ENCODE measurements at regions not wholly inside any gene's neighbourhood (a gene's known extent, or its start where the extent isn't known, plus 50 kb on each side); places are given as distances from the start of the nearest gene placed in this dataset.

GRCh38 chr12:108037960-108038359 lies 91.1 kb upstream of the WSCD2 start:
- intact Hi-C loops (cut with DNase I): no loop called here
- H3K4me1 ChIP-seq (replicated peaks in 1 of 2): no peaks in the 10 kb centered on the region
- H3K36me3 ChIP-seq (replicated peaks in 1 of 2): no peaks in the 10 kb centered on the region
- WGBS, 4 donors: 77 to 85% (median 81%) methylated on average over 5 of the region's 5 CpGs
- H3K4me3 ChIP-seq: no peak overlapping the region
- H3K27me3 ChIP-seq: no peaks in the 10 kb centered on the region
- no peak for DNase-seq
- no peak for TF ChIP-seq POLR2A (IDR thresholded peaks at IDR 0.05)
- no peak for TF ChIP-seq CTCF (IDR thresholded peaks at IDR 0.05)
- no peaks in the 10 kb centered on the region for H3K9me3 ChIP-seq (replicated peaks in 1 of 3)
- H3K27ac ChIP-seq: no peak overlapping the region

GRCh38 chr12:108039794-108040193 lies 89.3 kb upstream of the WSCD2 start:
- H3K4me1 ChIP-seq (replicated peaks in 1 of 2): no peaks in the 10 kb centered on the region
- H3K27me3 ChIP-seq: no peaks in the 10 kb centered on the region
- H3K27ac ChIP-seq: no peak overlapping the region
- H3K9me3 ChIP-seq (replicated peaks in 1 of 3): no peaks in the 10 kb centered on the region
- no peak for DNase-seq
- no peaks in the 10 kb centered on the region for H3K36me3 ChIP-seq (replicated peaks in 1 of 2)
- H3K4me3 ChIP-seq: no peak overlapping the region
- intact Hi-C loops (cut with DNase I): no loop called here
- WGBS, 4 donors: 72 to 84% (median 78%) methylated on average over 4 of the region's 4 CpGs
- TF ChIP-seq POLR2A (IDR thresholded peaks at IDR 0.05) (no peak), CTCF (IDR thresholded peaks at IDR 0.05) (no peak)

- intact Hi-C loops (cut with DNase I): no loop called here
- H3K27ac ChIP-seq: no peak overlapping the region
- H3K27me3 ChIP-seq: no peaks in the 10 kb centered on the region
- no peaks in the 10 kb centered on the region for H3K4me1 ChIP-seq (replicated peaks in 1 of 2)
- no peak for DNase-seq
- TF ChIP-seq POLR2A (IDR thresholded peaks at IDR 0.05) (no peak), CTCF (IDR thresholded peaks at IDR 0.05) (no peak)
- H3K36me3 ChIP-seq (replicated peaks in 1 of 2): no peaks in the 10 kb centered on the region
- no peaks in the 10 kb centered on the region for H3K9me3 ChIP-seq (replicated peaks in 1 of 3)
- no peak overlapping the region for H3K4me3 ChIP-seq
- WGBS, 4 donors: 60 to 81% (median 67%) methylated on average over 2 of the region's 2 CpGs
These were observed 88.1 kb upstream of the WSCD2 start for GRCh38 chr12:108040947-108041346.

GRCh38 chr12:108043286-108043685 lies 85.8 kb upstream of the WSCD2 start:
- no peaks in the 10 kb centered on the region for H3K4me1 ChIP-seq (replicated peaks in 1 of 2)
- H3K27me3 ChIP-seq: peaks cover 8% of the 10 kb centered on the region
- no peaks in the 10 kb centered on the region for H3K9me3 ChIP-seq (replicated peaks in 1 of 3)
- intact Hi-C loops (cut with DNase I): no loop called here
- TF ChIP-seq POLR2A (IDR thresholded peaks at IDR 0.05): no peak
- no peak for TF ChIP-seq CTCF (IDR thresholded peaks at IDR 0.05)
- no peak overlapping the region for H3K4me3 ChIP-seq
- no peaks in the 10 kb centered on the region for H3K36me3 ChIP-seq (replicated peaks in 1 of 2)
- DNase-seq: no peak
- 35 to 46% (median 42%) methylated on average over 3 of the region's 3 CpGs for WGBS, 4 donors
- no peak overlapping the region for H3K27ac ChIP-seq

Data from adrenal gland (tissue), 9 donors.